HT1080 (cell line): ENCODE measurements at regions not wholly inside any gene's neighbourhood (a gene's known extent, or its start where the extent isn't known, plus 50 kb on each side); places are given as distances from the start of the nearest gene placed in this dataset.
A peak's percentile ranks its signal among the peaks of the same experiment; 100 is the strongest.

Experiments
- DNase-seq: peaks from one replicate; pipeline ENCODE4 v3.0.0-alpha.2; 2015; ENCODE audit warnings: low read depth

- DNase-seq = no peak
Observed at GRCh38 chr22:27463121-27463660, 338.4 kb downstream of the MN1 start.

GRCh38 chr22:27466229-27466628 is 335.3 kb downstream of the MN1 start:
- DNase-seq = no peak

- DNase-seq = no peak
Observed at GRCh38 chr22:27466778-27467438, 334.6 kb downstream of the MN1 start.

GRCh38 chr22:27467711-27468110 is 333.8 kb downstream of the MN1 start:
- no peak for DNase-seq

GRCh38 chr22:27468712-27469111 is 332.8 kb downstream of the MN1 start:
- no peak for DNase-seq

- DNase-seq = no peak
Observed at GRCh38 chr22:27470169-27470772, 331.3 kb downstream of the MN1 start.

GRCh38 chr22:27472975-27473374 is 328.6 kb downstream of the MN1 start:
- no peak for DNase-seq

GRCh38 chr22:27473533-27473932 is 328.0 kb downstream of the MN1 start:
- DNase-seq = no peak

- DNase-seq = peak; percentile 64
Observed at GRCh38 chr22:27474112-27474571, 327.4 kb downstream of the MN1 start.

- peak; percentile 98 for DNase-seq
Observed at GRCh38 chr22:27474711-27475547, 326.6 kb downstream of the MN1 start.

GRCh38 chr22:27475548-27475897 is 326.0 kb downstream of the MN1 start:
- no peak for DNase-seq

- no peak for DNase-seq
Observed at GRCh38 chr22:27476318-27476717, 325.2 kb downstream of the MN1 start.

GRCh38 chr22:27476729-27477128 is 324.8 kb downstream of the MN1 start:
- DNase-seq = peak; percentile 93

- DNase-seq = no peak
Observed at GRCh38 chr22:27477171-27477570, 324.4 kb downstream of the MN1 start.

- peak; percentile 58 for DNase-seq
Observed at GRCh38 chr22:27480487-27480886, 321.1 kb downstream of the MN1 start.

- DNase-seq = no peak
Observed at GRCh38 chr22:27482402-27482801, 319.2 kb downstream of the MN1 start.

- no peak for DNase-seq
Observed at GRCh38 chr22:27483095-27483785, 318.3 kb downstream of the MN1 start.

- no peak for DNase-seq
Observed at GRCh38 chr22:27485842-27486241, 315.7 kb downstream of the MN1 start.

GRCh38 chr22:27487600-27488452 is 313.7 kb downstream of the MN1 start:
- DNase-seq = no peak

GRCh38 chr22:27488456-27489177 is 312.9 kb downstream of the MN1 start:
- no peak for DNase-seq
